Pulmonary artery endothelial cell (primary cell): ENCODE measurements at regions not wholly inside any gene's neighbourhood (a gene's known extent, or its start where the extent isn't known, plus 50 kb on each side); places are given as distances from the start of the nearest gene placed in this dataset.

Source experiments
- DNase-seq: peaks from one replicate; pipeline ENCODE4 v3.0.0-alpha.2; 2011; ENCODE audit warnings: low read depth, low spot score

DNA sequence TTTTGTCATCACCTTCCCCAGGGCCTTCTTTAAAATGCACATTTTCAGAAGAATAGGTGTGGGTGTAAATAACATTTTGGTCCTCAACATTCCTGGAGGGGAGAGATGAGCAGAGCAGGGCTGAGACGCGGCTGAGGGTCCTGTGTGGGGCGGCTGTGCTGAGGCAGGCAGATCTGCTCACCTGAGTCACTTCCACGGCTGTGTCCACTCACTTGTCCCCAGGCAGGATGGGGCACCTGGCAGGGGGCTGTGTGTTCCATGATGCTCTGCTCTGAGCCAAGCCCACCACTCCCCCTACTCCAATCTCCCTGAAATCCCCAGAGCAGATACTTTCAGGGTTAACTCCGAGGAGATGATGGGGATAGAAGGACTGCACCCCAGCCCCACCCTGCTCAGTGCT, 93.8 kb downstream of the GLRX3 start:
- no peak for DNase-seq

DNA sequence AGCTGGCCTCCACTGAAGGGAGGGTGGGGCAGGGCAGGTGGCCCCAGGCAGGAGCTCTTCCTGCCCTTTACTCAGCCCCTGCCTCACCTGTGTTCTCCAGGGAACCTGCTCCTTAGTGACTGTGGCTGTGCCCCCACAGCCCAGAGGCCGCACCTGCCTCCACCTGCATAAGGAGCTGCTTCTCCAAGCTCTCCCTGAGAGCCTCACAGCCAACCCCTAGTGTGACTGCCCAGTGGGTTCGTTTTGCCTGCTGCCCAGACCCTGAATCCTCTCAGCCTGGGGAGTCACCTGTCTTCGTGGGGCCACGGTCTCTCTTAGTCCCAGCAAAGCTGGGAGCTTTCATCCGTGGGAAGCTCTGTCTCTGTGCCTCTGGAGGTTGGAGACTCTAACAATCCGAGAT, 94.4 kb downstream of the GLRX3 start:
- DNase-seq = no peak

DNA sequence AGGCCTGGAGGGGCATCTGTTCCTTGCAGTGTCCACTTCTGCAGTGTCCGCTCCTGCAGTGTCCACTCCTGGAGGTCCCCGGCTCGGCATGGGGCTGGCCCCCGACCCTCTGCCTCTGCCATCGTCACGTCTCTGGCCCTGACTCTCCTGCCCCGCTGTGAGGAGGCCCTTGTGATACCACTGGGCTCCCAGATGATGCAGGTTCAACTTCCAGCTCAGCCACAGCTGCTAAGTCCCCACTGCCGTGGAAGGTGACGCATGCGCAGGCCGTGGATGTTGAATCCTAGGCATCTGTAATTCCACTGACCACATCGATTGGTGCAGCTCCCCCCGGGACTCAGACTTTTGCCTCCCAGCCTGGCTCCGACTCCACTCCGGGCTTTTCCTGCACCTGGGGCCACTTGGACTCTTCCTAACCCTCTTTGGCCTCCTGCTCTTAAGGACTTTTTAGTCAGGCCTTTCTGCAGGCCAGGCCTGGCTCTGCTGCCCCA, 95.1 kb downstream of the GLRX3 start:
- no peak for DNase-seq

DNA sequence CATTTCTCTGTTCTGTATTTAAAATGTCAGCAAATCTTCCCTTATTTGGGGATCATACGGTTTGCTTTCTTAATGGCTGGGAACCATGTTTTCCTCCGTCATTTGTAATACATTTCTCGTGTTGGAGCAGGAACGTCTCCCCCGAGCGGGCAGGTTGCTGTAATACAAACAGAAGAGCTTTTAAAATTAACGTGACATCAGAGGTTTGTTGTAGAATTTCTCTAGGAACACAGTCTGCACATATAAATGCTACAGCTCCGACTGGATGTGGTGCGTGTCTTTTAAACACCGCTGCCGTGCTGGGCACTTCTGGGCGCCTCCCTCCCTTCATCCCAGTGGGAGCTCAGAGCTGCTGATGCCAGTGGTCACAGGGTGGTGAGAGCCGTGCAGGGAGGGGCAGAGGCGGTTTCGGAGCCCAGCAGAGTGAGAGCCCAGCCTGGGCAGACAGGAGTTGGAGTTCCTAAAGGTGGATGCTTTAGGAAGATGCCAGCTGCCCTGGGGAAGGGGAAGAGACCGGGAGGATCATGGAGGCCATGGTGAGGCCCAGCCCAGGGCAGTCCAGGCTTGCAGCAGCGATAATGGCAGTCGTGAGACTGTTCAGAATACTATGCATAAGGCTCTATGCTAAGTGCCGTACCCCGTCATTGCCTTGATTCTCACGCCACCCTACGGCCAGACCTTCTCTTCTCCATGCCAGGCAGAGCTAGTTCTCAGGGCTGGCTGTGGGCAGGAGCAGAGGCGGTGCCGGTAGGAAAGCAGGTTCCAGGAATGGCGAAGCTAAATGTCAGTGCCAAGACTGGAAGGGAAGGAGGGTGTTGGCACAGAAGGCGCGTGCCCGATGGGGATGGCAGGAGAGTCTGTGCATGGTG, 96.2 kb downstream of the GLRX3 start:
- DNase-seq = no peak

DNA sequence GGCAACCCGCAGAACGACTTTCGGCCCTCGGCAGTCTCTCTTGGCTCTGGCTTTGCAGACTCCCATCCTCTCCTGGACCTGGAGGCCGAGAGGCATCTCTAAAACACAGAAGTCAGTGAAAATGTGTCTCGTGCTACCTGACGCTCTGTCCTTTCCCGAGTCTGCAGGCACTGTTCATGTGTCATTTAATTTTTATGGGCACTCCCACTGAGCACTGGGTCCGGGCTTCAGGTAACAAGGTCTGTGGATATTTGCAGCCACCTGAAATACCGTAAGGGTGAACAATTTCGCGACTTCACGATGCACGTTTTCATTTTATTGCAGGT, 96.8 kb downstream of the GLRX3 start:
- DNase-seq = no peak

DNA sequence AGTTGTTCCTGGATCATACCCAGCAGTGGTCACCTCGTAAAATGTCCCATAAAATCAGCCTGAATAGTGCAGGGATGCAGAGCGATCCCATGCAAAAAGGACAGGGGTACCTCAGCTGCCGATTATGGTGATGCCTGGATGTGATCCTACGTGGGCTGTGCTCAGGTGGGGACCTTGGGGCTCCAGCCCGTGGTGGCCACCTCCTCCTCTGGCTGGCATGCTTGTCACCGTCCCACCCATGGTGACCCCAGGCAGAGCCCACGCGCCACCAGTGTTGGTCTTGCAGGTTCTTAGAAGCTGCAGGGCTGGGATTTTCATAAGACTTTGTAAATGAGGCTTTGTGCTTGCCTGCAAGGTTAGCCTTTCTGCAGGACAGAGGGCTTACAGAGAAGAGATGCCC, 97.2 kb downstream of the GLRX3 start:
- DNase-seq = no peak

DNA sequence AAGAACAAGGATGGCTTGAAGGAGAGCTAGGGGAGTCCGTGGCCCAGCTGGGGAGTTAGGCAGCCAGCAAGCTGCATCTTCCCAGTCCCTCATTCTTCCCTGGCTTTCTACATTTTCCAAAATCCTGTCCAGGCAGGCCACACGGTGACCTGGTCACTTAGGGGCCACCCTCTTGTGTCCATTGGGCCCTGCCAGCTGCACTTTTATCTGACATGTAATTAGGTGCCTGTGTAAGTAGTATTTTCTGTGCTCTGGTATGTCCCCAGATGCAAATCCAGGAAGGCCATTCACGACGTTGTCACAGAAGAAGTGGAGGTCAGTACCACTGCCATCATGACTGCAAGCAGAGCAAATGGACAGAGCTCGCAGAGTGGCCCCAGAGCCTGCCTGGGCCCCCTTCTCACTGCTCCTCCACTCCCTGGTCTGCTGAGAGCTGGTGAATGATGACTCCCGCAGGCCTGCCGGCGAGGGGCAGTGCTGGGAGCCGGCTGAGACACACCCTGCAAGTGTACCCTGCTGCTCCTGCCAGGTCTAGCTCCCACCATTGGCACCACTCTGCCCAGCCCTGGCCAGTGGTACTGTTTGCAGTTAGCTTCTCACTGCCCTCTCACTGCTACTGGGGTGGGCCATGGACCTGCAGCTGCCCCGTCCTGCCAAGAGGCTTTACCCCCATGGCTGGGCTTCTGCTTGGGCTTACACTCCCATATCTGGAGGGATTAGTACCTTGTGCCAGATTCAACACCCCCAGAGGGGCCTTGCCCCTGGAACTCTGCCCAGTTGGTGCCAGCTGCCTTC, 98.2 kb downstream of the GLRX3 start:
- no peak for DNase-seq

DNA sequence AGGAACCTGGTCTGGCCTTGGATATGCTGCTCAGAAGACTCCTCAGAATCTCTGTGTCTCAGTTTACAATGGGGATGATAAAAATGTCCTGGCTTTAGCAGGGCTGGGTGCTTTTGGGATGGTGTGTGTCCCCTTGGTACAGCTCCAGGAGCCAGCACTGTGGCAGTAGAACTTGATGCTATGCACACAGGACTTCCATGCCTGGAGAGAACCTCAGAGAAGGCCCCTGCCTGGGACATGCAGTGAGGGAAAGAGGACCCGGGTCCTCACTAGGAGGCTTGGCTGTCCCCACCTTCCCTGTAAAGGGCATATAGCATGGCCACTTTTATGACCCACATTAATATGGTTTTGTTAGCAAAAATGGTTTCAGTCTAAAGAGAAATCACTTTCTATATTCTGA, 100.5 kb downstream of the GLRX3 start:
- DNase-seq = no peak

DNA sequence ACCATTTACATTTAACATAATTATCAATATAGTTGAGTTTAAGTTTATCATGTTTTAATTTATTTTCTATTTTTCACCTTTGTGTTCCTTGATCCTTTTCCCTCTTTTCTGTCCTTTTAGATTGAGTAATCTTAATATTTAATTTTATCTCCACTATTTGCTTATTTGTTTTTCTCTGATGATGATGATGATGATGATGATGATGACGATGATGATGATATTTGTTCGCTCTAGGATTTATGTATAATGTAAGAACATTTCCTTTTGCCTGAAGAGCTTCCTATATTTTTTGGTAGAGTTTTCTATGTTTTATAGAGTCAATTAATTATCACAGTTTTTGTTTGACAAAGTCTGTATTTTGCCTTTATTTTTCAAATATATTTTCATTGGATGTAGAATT, 104.2 kb downstream of the GLRX3 start:
- no peak for DNase-seq

DNA sequence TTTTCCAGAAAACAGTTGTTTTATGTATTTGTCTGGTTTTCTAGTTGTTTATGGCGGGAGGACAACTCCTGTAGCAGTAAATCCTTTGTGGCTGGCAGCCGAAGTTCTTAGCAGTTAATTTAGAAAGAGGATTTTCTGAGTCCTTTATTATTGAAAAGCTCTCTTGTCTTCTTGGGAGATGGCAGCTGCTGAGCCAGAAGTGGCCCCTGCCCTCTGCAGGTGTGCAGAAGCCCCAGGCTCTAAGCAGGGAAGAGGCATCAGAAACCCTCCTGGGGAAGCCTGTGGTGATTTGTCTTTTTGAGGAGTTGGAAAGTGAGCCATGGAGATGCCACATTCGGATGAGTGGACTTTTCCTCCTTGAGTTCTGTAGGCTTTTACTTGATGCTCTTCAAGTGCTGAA, 106.3 kb downstream of the GLRX3 start:
- no peak for DNase-seq

DNA sequence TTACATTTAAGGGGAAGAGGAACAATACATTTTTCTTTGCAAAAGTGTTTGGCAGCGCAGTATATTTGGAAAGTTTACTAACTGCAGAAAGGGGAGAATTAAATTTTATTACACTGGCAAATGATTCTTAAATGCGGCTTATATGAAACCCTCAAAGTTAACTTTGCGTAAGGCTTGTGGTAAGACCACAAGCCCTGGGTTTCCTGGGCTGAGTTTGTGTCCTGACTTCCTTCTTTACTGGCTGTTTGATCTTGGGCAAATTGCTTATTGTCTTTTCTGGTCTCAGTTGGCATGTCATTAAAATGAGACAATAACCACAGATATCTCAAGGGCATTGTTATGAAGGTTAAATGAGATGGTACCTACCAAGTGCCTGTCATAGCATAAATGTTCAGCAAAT, 106.8 kb downstream of the GLRX3 start:
- no peak for DNase-seq

DNA sequence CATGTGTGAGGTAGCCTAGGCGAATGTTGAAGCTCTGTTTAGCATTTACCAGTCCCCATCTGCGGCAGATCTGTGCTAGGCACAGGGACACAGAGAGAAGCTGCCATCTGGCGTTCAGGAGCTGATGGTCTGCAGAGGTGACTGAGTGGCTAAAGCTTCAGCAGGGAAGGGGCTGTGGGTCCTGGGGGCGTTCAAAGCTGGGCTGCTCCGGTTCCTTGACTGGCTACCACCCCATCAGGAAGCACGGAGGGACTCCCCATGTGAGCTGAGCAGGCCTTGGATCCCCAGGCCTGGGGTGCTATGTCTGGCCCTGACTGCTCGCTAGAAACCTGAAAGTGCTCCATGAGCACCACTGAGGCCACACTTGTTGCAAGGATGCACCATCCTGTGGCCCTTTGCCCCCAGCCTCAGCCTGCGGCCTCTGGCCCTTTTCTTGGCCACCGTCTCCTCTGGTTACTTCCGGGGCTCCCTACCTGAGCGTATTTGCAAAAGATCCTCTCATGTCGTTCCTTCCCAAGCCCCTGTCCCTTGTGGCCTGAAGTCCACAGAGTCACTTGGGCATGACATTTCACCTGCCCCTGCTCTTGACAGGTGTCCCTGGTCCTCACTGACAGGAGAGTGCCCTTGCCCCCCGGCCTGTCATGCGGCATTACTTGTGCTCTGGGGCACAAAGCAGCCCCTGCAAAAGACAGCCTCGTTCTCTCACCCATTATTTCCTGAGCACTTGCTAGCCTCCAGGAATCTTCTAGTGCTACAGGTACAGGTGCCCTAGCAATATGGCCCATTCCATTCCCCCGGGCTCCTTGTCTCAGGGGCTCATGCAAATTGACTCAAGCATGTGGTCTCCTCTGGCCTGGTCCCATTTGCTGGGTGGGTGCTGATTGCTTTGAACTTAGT, 108.1 kb downstream of the GLRX3 start:
- DNase-seq = no peak

DNA sequence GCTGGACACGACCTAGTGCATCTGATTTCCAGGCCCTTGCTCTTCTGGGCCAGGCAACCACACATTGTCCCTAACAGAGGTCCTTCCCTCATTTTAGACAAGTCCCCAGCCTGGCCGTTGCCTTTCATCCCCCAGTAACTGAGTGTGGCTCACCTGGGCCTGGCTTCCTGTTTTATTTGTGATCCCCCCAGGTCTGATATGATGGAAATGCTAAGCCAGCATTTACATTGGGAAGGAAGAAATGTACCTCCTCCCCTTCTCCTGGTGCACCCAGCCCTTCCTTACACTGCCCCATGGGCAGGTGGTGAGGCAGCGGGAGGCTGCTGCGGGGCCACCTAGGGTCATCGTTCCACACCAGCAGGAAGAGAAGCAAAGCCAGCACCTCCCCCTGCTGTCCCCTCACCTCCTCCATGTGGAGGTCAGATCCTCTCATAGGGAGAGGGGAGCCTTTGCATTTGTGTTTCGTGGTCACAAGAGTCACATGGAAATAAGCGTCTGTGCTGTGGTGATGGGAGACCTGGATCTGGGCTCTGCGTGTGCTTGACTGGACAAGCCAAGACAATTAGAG, 108.8 kb downstream of the GLRX3 start:
- DNase-seq = no peak

DNA sequence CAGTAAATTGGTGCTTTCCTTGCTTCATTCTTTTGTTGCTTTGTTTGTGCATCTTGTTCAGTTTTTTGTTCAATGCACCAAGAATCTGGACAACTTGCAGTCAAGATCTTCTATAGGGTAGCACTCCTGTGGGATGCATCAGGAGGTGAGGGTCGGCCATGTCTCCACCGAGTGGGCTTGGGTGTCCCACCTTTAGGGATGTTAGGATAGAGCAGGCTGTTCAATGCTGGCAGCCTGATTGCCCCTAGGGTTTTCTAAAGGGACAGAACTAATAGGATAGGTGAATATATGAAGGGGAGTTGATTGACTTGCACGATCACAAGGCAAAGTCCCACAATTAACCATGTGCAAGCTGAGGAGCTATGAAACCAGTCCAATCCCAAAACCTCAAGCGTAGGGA, 109.9 kb downstream of the GLRX3 start:
- no peak for DNase-seq

DNA sequence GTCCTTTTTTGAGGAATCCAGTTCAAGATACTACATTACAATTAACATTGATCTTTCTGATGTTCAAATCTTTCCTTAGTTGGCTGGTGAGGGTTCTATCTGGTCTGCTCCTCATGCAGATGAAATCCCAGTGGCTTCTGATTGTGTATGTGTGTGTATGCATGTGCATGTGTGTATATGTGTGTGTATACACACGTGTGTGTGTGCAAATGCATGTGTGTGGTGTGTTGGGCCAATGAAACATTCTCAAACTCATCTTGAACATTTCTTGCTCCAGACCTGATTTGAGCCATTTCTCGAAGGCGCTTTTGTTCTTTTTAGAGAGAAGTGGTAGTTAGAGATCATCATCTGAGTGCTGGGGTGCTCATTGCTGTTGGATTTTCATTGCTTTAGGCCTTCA, 113.9 kb downstream of the GLRX3 start:
- no peak for DNase-seq

DNA sequence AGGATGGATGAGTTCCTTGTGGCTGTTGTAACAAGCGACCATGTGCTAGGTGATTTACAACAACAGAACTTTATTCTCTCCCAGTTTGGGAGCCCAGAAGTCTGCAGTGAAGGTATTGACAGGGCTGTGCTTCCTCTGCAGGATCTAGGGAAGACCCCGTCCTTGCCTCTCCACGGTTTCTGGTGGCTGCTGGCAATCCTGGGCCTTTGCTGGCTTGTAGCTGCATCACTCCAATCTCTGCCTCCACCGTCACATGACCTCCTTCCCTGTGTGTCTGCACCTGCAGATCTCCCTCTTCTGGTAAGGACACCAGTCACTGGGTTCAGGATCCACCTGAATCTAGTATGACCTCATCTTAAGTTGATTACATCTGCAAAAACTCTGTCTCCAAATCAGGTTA, 115.6 kb downstream of the GLRX3 start:
- no peak for DNase-seq

DNA sequence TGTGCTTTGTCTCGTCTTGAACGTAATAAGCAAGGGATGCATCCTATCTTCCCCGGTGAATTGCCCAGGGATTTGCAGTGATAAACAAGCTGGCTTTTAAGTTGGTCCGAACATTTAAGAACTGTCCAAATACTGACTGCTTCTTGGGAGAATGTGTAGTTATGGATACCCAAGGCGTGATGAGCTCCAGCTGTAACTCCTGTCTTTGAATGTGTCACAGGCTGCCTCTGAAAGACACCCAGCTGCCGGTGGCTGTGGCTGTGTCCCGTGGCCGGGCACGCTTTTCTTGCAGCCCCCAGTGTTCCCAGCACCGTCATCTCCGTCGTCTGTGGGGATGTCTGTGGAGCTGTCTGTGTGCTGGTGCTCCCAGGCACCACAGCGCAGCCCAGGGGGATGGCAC, 118.1 kb downstream of the GLRX3 start:
- no peak for DNase-seq

DNA sequence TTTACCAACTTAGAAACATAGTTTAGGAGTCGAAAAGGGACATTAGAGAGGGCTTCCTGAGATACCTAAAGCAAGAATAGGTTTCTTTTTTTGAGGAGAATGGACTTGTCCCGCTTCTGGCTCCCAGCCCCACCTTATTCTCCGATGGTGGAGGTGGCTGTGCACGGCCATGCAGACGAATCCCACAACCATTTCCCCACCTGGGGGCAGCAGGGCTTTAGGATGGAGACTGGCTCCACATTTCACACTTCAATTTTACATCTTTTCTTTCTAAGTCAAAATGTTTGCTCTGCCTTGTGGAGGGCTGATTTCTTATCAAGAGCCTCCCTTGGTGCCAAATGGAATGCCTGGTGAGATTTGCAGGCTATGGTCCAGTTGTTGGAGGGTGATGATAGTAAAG, 118.5 kb downstream of the GLRX3 start:
- DNase-seq = no peak

DNA sequence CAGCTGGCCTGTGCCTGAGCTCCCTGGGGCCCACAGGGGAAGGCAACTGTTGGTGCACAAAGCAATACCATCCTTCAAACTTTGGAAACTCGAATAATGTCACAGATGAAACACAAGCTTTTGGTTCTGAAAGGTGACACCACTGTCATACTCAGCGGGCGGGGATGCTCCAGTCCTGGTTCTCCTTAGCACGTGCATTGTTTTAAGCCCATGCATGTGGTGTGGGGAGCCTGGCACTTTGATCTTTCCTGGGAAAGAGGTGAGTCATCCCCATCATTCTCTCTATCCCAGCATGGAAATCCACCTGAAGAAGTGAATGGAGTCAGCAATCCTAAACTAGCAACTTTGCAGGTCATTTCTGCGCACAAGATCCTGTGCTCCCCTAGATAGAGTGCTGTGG, 119.6 kb downstream of the GLRX3 start:
- DNase-seq = no peak

DNA sequence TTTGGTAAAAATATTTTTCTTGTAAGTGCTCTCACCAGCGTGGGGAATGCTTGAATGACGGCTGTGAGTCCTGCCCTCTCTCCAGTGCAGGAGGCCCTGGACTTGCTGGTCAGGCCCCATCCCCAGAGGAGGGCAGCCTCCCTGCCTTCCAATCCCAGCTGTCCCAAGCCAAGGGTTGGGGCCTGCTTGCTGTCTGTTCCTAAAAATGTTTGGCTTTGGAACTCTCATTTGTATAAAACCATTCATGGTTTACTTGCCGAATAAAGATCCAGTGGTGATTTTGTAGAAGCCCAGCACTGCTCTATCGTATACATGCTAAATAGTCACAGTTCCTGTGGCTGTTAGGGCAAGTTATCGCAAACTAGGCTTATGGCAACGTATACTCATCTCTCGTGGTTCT, 121.7 kb downstream of the GLRX3 start:
- DNase-seq = no peak

DNA sequence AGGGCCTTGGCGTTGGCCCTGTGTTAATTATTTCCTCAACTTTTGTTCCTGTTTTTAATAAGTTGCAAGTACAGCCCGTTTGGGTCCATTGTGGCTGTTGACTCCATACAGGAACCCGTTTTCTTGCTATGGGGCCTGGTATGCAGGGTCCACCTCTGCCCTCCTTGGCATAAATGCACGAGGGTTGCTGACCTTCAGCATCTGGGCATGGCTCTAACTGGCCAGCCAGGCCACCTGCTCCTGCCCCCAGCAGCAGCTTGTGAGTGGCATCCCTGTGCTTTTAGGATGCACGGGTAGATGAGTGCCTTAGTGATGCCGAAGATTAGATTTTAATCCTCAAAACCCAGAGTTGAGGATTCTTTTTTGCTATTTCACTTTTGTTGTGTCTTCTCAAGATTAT, 123.2 kb downstream of the GLRX3 start:
- DNase-seq = no peak

DNA sequence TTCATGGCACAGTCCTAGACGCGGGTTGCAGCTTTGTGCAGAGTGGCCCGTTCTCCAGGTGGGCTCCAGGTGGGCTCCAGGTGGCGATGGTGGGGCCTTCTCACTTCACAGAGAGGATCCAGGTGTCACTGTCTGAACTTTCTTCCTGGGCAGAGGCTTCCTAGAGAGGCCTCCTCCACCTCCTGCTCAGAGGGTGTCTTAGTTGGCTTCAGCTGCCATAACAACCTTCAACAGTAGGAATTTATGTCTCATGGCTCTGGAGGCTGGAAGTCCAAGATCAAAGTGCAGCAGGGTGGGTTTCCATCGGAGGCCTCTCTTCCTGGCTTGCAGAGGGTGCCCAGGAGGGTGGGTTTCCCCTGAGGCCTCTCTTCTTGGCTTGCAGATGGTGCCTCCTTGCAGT, 125.1 kb downstream of the GLRX3 start:
- no peak for DNase-seq
